Endometrial microvascular endothelial cells (primary cell): ENCODE measurements at regions not wholly inside any gene's neighbourhood (a gene's known extent, or its start where the extent isn't known, plus 50 kb on each side); places are given as distances from the start of the nearest gene placed in this dataset.
"Not testable (repeated sequence)": the region's sequence is repeated elsewhere in the genome, so short reads cannot be mapped to it uniquely, and the experiment has no call there.

ENCODE experiments used
- in situ Hi-C: cut with HindIII; loops from 2 replicates; pipeline ENCODE4 v1.10.0; 2017; ENCODE audit warnings: low sequenced_read_pairs, low pct_unique_long_range_greater_than_20kb; ENCODE audit errors: inconsistent ontology term

DNA sequence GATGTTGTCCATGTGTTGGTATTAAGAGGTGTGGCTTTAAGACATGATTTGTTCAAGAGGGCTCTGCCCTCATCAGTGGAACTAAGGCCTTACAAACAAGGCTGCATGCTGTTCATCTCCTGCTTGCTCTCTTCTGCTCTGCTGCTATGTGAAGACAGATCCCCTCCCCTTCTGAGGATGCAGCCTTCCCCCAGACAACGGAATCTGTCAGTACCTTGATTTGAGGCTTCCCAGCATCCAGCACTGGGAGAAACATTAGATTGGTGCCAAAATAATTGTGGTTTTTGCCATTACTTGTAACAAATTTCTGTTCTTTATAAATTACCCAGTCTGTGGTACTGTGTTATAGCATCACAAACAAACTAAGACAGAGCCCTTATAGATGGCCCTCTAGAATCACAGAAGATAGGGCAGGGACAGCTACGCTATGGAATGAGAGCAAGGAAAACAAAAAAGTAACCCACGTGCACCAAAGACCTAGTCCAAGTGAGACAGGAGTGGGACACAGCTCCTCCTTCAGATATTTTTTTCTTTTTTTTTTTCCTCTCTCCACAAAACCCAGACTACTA lies 151.5 kb upstream of the RXFP2 start:
- in situ Hi-C loops = no loop called here

DNA sequence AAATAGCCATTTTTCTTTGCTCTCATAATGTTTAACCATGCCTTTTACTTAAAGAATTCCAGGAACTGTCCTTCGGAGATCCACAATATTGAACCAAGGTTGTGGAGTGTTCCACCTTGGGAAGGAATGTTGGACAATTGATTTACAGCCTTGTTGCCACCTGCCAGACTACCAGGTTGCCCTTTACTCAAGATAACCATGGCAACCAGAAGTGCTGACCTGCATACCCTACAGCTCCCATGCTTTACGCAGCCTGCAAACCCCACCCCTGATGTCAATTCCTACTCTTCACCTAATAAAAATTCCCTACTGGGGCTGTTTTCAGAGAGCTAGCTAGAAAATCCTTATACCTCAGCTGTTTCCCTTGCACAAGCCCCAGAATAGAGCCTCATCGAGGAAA lies 151.0 kb upstream of the RXFP2 start:
- in situ Hi-C loops = no loop called here

DNA sequence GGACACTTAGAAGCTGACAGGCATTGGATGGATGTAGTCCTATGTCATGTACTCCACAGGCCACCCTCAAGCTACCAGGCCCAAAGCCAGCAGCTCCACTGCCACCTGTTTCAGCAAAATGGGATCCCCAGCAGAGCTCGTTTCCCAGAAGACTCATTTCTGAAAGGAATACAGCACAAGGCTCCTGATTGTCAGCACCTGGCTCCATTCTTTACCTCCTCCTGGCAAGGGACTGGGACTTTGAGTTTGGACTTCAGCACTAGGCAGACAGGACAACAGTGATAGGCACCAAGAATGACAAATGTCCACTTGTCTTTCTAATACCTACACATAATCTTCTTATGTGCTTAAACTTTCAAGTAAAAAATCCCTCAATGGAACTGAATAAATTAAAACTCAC lies 150.4 kb upstream of the RXFP2 start:
- in situ Hi-C loops = no loop called here

DNA sequence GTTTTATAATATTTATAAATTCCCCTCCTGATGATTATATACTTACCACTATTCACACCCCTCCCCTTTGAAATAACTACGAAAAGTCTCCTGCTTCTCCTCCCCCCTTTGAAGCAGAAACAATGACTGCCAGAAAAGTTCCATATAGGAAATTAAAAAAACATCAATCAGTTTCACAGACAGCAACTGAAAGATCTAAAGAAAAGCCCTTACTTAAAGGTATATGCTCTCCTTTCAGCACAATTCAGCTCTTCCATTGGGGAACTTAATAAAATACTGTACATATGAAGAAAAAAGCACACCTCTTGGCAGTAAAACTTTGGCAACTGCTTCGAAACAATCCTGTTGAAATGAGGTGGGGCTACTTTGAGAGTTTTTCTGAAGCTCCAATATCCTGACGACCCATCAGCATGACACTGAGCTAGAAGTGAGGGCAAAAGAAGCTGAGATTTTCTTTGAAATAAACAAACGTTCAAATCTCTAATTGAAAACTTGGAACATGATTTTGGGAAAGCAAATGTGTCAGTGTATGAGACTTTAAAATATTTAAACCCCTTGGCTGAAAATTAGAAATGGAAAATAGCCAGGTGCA lies 147.6 kb upstream of the RXFP2 start:
- in situ Hi-C loops = no loop called here

DNA sequence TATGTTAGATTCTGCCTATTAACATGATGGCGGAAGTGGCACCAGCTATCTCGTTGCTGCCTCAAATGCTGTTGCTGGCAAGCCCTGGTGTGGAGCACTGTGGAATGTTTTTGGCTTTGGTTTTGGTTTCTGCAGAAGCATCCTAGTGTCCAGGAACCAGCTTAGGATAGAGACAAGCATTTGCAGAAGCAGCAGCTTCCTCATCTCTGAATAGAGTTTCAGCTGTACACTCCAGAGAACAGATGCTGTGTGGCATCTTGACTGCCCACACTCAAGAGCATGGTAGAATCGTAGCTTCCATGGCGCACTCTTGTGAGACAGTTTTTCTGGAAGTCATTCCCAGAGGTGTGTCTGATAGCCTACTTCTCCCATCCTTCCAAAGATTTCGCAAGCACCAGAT lies 145.3 kb upstream of the RXFP2 start:
- in situ Hi-C loops = no loop called here

DNA sequence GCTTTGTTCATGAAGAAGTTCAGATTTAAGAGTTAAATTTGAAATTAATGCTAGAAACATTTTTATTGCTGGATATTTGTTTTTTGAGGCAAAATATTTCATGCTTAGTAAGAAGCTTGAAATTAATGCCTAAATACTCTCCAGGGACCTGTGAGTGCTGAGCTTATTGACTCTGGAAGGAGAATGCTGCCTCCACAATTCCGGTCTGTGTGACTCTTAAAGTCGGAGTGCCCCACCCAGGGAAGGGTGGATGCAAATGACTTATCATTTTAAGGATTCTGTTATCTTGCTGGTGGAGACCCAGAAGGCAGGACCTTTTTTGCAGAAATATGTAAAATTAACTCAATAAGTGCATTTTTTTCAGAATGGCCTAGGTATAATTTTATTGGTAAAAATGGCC lies 143.8 kb upstream of the RXFP2 start:
- in situ Hi-C loops = no loop called here

DNA sequence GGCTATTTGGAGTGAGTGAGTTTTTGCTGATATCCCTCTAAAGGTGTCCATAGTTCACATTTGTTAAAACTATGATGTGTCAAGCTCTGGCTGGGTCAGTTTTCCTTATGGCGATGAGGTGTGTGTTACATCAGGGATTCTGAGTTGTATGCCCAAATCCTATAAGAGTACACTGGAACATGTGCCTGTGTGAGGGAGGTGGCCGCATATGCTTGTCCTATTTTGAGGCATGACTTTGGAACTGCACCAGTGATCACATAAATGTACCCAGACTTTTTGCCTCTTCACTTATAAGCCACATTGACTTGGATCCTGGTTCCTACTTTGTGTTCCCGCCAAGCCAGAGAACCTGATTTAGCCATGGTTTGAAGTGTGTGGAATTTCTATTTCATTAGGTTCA lies 140.3 kb upstream of the RXFP2 start:
- in situ Hi-C loops = no loop called here

DNA sequence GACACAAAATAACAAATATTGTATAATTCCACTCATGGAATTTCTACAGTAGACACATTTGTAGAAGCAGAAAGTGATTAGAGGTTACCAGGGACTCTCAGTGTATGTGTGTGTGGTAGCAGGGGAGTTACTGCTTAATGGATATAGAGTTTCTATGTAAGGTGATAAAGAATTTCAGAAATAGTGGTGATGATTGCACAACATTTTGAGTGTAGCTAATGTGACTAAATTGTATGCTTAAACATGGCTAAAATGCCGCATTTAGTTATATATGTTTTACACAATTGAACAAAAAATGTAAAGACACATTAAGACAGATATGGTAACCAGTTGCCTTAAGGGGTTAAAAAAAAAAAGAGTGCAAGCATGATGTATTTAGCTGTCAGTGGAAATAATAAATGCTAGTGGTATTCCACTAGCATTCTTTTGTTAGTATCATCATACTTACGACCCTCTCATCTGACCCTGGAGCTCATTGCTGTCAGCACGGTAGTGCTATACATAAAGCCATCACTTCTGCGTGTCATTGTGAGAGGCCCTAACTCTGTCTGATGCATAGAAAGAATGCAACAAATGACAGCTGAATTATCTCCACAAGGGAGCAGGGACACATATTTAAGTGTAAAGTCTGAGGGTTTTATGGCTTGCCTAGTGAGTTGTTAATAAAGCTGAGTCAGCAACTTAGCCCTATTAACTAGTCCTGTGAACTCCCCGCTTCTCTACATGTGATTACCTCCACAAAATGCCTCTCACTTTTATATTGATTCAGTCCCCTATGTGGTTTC lies 134.1 kb upstream of the RXFP2 start:
- in situ Hi-C loops = no loop called here

DNA sequence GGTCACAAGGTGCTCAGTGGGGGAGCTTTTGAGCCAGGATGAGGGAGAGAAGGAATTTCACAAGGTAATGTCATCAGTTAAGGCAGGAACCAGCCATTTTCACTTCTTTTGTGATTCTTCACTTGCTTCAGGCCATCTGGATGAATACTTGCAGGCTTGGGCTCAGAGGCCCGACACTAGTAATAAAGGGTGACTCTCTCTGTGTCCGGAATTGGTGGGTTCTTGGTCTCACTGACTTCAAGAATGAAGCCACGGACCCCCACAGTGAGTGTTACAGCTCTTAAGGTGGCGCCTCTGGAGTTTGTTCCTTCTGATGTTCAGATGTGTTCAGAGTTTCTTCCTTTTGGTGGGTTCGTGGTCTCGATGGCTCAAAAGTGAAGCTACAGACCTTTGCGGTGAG lies 131.8 kb upstream of the RXFP2 start:
- in situ Hi-C loops = not testable (repeated sequence)

DNA sequence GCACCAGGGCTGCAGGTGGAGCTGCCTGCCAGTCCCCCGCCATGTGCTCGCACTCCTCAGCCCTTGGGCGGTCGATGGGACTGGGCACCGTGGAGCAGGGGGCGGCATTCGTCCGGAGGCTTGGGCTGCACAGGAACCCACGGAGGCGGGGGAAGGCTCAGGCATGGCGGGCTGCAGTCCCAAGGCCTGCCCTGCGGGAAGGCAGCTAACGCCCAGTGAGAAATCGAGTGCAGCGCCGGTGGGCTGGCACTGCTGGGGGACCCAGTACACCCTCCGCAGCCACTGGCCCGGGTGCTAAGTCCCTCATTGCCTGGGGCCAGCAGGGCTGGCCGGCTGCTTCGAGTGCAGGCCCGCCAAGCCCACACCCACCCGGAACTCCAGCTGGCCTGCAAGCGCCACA lies 130.5 kb upstream of the RXFP2 start:
- in situ Hi-C loops = not testable (repeated sequence)

DNA sequence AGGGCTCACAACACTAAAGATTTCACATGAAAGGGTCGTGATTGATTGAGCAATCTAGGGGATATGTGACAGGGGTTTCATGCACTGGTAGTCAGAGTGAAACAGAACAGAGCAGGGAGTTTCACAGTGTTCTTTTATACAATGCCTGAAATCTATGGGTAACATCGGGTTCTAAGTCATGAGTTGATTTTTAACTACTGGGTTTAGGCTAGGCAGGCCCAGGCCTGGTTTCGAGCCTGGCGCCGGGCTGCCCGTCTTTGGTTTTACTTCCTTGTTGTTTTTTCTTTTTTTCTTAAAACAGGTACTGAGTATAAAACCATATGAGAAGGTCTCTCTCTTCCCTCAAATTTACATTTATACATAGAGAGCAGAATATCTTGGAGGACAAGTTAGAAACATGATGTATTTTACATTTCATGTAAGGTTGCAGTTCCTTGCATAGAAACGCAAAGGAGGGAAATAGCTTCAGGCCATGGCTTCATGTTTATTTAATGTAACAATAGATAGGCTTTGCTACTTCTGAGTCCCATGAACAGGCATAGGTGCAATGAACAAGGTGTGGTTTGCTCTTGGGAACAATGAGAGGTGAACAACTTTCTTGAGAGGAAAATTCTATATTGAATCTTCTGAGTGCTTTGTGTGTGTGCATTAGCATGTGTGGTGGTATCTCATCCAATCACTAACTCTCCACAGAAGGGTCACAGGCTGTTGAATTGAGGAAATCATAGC lies 128.9 kb upstream of the RXFP2 start:
- in situ Hi-C loops = no loop called here

DNA sequence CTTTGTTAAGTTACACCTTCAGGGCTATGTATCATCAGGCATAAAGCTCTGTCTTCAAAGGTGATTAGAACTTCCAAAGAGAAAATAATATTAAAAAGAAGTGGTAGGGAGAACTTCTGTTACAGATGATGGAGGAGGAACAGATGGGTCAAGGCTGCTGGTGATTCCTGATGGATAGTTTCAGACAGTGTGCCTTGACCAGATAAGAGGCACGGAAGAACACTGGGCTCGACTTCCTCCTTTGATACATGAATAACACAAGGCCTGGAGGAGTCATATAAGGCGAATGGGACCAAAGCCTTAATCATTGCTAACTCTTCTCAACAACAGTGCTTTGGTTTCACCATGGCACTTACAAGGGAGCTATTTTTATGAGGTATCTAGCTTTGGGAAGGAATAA lies 128.1 kb upstream of the RXFP2 start:
- in situ Hi-C loops = no loop called here

DNA sequence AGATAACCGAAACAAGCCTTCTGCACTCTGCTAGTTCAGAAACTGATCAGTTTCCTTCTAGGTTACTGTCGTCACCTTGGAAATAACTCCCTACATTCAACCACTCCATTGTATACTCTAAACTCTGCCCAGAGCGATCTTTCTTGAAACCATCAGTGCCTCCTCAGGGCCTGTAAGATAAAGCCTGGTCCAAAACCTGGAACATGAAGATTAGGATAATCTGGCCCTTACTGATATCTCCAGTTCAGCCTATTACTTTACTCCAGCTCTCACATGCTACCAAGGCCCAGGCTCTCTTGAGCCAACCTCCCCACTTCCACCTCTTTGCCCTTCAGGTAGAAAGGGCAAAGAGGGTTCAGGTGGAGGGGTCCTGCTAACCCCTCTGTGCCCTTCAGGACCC lies 125.3 kb upstream of the RXFP2 start:
- in situ Hi-C loops = no loop called here

DNA sequence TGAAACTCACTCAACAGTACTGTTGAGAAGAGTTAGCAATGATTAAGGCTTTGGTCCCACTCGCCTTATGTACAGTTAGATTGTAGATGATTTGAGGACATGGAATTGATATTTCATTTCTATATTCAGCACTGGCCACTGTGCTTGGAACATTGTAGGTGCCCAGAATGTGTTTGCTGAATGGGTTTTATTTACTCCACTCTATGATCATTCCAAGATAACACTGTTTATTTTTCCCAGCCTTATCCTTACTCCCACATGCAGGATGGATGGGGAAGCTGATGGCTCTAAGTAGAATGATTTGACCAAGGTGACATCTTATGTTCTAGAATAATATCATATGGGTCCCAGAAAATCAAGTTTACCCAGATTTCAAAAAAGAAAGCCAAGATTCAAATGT lies 124.6 kb upstream of the RXFP2 start:
- in situ Hi-C loops = no loop called here

DNA sequence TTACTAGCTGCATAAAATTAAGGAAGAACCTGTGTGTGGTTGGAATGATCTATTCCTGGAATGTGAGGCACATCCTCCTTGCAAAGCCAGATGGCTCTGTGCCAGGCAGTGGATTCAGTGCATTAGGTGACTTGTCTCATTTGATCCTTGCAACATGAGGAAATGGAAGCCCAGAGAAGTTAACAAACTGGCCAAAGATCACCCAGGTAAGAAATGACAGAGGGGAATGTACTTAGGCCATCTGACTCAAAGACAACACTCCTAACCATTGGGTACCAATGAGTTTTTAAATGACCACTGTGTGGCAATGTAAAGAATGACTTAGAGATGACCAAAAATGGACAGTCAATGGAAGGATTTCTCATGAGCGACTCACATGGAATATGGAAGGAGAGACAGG lies 114.2 kb upstream of the RXFP2 start:
- in situ Hi-C loops = no loop called here

DNA sequence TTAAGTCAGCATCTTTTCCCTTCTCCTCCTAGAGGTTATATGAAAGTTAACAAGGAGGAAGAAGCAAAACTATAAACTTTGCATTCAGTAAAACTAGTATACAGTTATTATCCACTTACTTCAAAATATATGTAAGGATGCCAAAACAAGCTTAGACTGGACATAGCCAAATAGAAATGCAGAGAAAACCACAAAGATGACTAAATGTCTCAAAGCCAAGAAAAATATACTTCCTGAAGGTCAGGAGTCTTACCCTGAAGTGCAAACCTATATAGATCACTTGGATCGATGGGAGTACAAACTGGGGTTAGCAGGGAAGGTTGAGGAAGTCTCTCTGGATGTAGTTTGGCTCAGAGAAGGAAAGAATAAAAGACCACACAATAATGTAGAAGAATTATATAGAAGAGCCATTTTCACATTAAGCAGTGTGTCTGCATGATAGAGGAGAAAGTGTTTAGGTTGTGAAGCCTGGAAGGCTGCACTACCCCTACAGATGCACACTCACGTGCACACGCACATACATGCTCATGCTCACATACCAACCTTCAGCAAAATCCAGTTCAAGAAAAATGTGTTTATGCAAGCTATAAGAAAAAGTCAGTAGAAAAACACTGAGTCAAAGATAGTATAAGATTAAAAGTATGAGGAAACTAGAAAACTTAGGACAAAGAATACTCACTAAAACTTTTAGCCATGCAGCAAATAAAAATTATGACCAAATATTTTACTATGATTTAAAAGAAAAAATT lies 112.1 kb upstream of the RXFP2 start:
- in situ Hi-C loops = no loop called here

DNA sequence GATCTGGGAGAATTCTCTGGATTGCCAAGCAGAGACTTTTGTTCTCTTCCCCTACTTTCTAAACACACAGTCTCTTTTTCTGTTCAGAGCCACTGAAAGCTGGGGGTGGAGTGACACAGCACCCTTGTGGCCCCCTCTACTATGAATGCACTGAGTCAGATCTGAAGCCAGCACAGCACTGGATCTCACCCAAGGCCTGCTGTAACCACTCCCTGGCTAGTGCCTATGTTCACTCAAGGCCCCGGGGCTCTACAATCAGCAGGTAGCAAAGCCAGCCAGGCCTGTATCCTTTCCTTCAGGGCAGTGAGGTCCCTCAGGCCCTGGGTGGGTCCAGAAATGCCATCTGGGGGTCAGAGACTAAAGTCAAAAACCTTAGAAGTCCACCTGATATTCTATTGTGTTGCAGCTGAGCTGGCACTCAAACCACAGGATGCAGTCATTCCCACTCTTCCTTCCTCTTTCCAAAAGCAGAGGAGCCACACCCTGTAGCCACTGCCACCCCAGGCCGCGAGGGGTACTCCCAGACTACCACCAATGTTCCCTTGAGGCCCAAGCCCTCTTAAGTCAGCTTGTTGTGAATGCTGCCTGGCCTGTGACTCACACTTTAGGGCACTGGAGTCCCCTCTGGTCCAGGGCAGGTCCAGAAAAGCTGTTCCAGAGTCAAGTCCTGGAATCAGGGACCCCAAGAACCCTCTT lies 110.1 kb upstream of the RXFP2 start:
- in situ Hi-C loops = no loop called here

DNA sequence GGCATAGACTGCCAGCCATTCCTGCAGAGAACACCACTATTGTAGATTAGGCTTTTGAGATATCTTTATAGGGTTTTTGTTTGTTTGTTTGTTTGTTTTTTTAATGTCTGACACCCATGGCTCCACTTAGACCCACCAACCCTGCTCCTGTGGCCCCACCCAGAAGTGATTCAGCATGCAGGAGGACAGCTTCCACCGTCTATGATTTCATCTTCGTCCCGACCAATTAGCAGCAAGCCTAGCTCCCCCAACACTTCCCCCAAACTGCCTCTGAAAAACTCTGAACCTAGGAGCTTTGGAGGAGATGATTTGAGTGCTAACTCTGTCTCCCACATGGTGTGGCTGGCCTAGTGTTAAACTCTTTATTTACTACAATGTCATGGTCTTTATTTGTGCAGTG lies 108.3 kb upstream of the RXFP2 start:
- in situ Hi-C loops = no loop called here

DNA sequence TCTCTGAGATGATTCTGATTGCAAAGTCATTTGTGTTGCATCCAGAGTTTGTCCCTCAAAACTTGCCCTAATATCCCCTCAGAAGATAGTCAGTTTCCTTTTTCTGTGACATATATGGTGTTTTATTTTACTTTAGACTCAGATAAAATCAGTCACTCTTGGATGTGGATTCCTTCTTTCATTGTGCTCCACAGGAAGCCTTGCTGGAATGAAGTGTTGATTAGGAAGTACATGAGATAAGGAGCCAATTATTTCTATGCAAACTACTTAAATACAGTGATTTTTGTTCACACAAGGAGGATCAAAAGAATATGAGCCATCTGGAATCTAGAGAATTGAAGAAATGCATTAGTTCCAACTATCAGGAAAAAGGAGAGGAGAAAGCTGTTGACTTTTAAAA lies 107.6 kb upstream of the RXFP2 start:
- in situ Hi-C loops = no loop called here
